Right cardiac atrium (tissue), 5 donors: ENCODE measurements at regions not wholly inside any gene's neighbourhood (a gene's known extent, or its start where the extent isn't known, plus 50 kb on each side); places are given as distances from the start of the nearest gene placed in this dataset.

Source experiments
- ATAC-seq, 2 donors: fragments of 200-7000 bp; cut with Tn5 transposase; one replicate each; pipeline versions ENCODE4 v1.8.0 to v1.9.1; 2020; ENCODE audit warnings: moderate library complexity in 2 of 2, mild to moderate bottlenecking in 1 of 2
- DNase-seq, 3 donors: peaks; one replicate each; pipeline ENCODE4 v3.0.0-alpha.2; 2020
- H3K27ac ChIP-seq: one replicate; pipeline ENCODE4 v1.5.1; 2013; ENCODE audit warnings: mild to moderate bottlenecking, low read length, control low read depth, moderate library complexity
- H3K27me3 ChIP-seq: one replicate; pipeline ENCODE4 v1.6.1; 2013; ENCODE audit not compliant: control insufficient read depth, insufficient read depth
- H3K4me1 ChIP-seq: one replicate; pipeline ENCODE4 v1.6.1; 2013; ENCODE audit warnings: low read length; ENCODE audit not compliant: control insufficient read depth, insufficient read depth
- H3K4me3 ChIP-seq: one replicate; pipeline ENCODE4 v1.5.1; 2013; ENCODE audit warnings: low read length, control low read depth
- H3K9me3 ChIP-seq: one replicate; pipeline ENCODE4 v1.6.1; 2013; ENCODE audit warnings: low read length; ENCODE audit not compliant: control insufficient read depth
- WGBS: extraction: QIAGEN DNeasy Blood & Tissue Kit; methylation state at CpG from one replicate; pipeline ENCODE4 v1.1.7; 2013; 5-methylcytosine and 5-hydroxymethylcytosine counted together
- intact Hi-C, 4 donors: fragments of 100-400 bp; cut with DNase I; formaldehyde crosslinking; loops; one replicate each; pipeline versions ENCODE4 v1.11.0 to v1.14.0; 2022 to 2023
- donor health status: healthy with polysubstance abuse.
- donor health status: DM: no; HTN: yes; CAD: no.
- donor health status: DM: no; HTN: no; CAD: no.
- donor health status: DM: no; HTN: yes; CAD: no; lungs with severe emphysema.
- donor health status: DM: yes; HTN: yes; CAD: no.

GRCh38 chr13:50414640-50415039 lies 399.4 kb downstream of the KCNRG start:
- Histone ChIP-seq H3K4me3 (no peak overlapping the region), H3K4me1 (peaks cover 5% of the 10 kb centered on the region), H3K27ac (no peak overlapping the region), H3K9me3 (no peaks in the 10 kb centered on the region), H3K27me3 (no peaks in the 10 kb centered on the region)
- intact Hi-C loops = no loop called here
- 93% methylated on average over 1 of the region's 1 CpG for WGBS
- no peak for DNase-seq
- no peak for ATAC-seq

- H3K4me3 ChIP-seq = no peak overlapping the region
- peaks cover 10% of the 10 kb centered on the region for H3K4me1 ChIP-seq
- H3K9me3 ChIP-seq = no peaks in the 10 kb centered on the region
- ATAC-seq (no peak), DNase-seq (no peak)
- no peaks in the 10 kb centered on the region for H3K27me3 ChIP-seq
- H3K27ac ChIP-seq = no peak overlapping the region
- WGBS = 61% methylated on average over 3 of the region's 3 CpGs
- intact Hi-C loops = no loop called here
Measured at GRCh38 chr13:50415428-50415827, 400.2 kb downstream of the KCNRG start.

GRCh38 chr13:50417597-50417996 lies 402.4 kb downstream of the KCNRG start:
- 82% methylated on average over 7 of the region's 7 CpGs for WGBS
- no peak overlapping the region for H3K27ac ChIP-seq
- no peaks in the 10 kb centered on the region for H3K27me3 ChIP-seq
- peaks cover 7% of the 10 kb centered on the region for H3K4me1 ChIP-seq
- no peak overlapping the region for H3K4me3 ChIP-seq
- no peak for ATAC-seq
- peak in 1 of 3 donors; percentile 31 for DNase-seq
- intact Hi-C loops = no loop called here
- H3K9me3 ChIP-seq = no peaks in the 10 kb centered on the region

- peaks cover 8% of the 10 kb centered on the region for H3K4me1 ChIP-seq
- ATAC-seq (peak; percentile 50 to 52), DNase-seq (no peak)
- WGBS = 46% methylated on average over 2 of the region's 2 CpGs
- H3K4me3 ChIP-seq = no peak overlapping the region
- H3K9me3 ChIP-seq = no peaks in the 10 kb centered on the region
- no peaks in the 10 kb centered on the region for H3K27me3 ChIP-seq
- intact Hi-C loops = no loop called here
- no peak overlapping the region for H3K27ac ChIP-seq
Measured at GRCh38 chr13:50419331-50419865, 404.2 kb downstream of the KCNRG start.

GRCh38 chr13:50419896-50420295 lies 404.7 kb downstream of the KCNRG start:
- Histone ChIP-seq H3K9me3 (no peaks in the 10 kb centered on the region), H3K4me1 (peaks cover 8% of the 10 kb centered on the region), H3K27me3 (no peaks in the 10 kb centered on the region), H3K27ac (peak overlapping the region; percentile 20), H3K4me3 (no peak overlapping the region)
- peak; percentile 37 to 44 for ATAC-seq
- intact Hi-C loops = no loop called here
- WGBS = 23% methylated on average over 6 of the region's 6 CpGs
- DNase-seq = peak; percentile 36 to 76 (median 64)

GRCh38 chr13:50420718-50421472 lies 405.7 kb downstream of the KCNRG start:
- Histone ChIP-seq H3K27me3 (no peaks in the 10 kb centered on the region), H3K27ac (peak overlapping the region; percentile 30), H3K4me3 (no peak overlapping the region), H3K9me3 (no peaks in the 10 kb centered on the region), H3K4me1 (peaks cover 8% of the 10 kb centered on the region)
- 54% methylated on average over 6 of the region's 6 CpGs for WGBS
- ATAC-seq (peak; percentile 28 to 50), DNase-seq (peak in 1 of 3 donors; percentile 48)
- intact Hi-C loops = no loop called here

- no peak overlapping the region for H3K27ac ChIP-seq
- peak in 1 of 2 donors; percentile 69 for ATAC-seq
- no peaks in the 10 kb centered on the region for H3K27me3 ChIP-seq
- H3K9me3 ChIP-seq = no peaks in the 10 kb centered on the region
- WGBS = 15% methylated on average over 2 of the region's 2 CpGs
- intact Hi-C loops = no loop called here
- H3K4me1 ChIP-seq = peaks cover 8% of the 10 kb centered on the region
- DNase-seq = no peak
- no peak overlapping the region for H3K4me3 ChIP-seq
Measured at GRCh38 chr13:50421473-50422130, 406.4 kb downstream of the KCNRG start.

GRCh38 chr13:50422181-50423148 lies 407.2 kb downstream of the KCNRG start:
- Histone ChIP-seq H3K4me1 (peaks cover 11% of the 10 kb centered on the region), H3K9me3 (no peaks in the 10 kb centered on the region), H3K4me3 (no peak overlapping the region), H3K27me3 (no peaks in the 10 kb centered on the region), H3K27ac (no peak overlapping the region)
- WGBS = 70% methylated on average over 12 of the region's 12 CpGs
- ATAC-seq (no peak), DNase-seq (no peak)
- intact Hi-C loops = no loop called here

- WGBS = 98% methylated on average over 2 of the region's 2 CpGs
- Histone ChIP-seq H3K4me1 (peaks cover 8% of the 10 kb centered on the region), H3K27me3 (no peaks in the 10 kb centered on the region), H3K27ac (no peak overlapping the region), H3K4me3 (no peak overlapping the region), H3K9me3 (no peaks in the 10 kb centered on the region)
- DNase-seq (no peak), ATAC-seq (no peak)
- intact Hi-C loops = no loop called here
Measured at GRCh38 chr13:50424993-50425392, 409.7 kb downstream of the KCNRG start.

GRCh38 chr13:50425772-50426171 lies 410.5 kb downstream of the KCNRG start:
- H3K27me3 ChIP-seq = no peaks in the 10 kb centered on the region
- no peaks in the 10 kb centered on the region for H3K9me3 ChIP-seq
- no peak for ATAC-seq
- H3K4me3 ChIP-seq = no peak overlapping the region
- intact Hi-C loops = no loop called here
- DNase-seq = no peak
- H3K27ac ChIP-seq = no peak overlapping the region
- peaks cover 6% of the 10 kb centered on the region for H3K4me1 ChIP-seq
